Prostate gland (tissue), 2 donors: ENCODE measurements at regions not wholly inside any gene's neighbourhood (a gene's known extent, or its start where the extent isn't known, plus 50 kb on each side); places are given as distances from the start of the nearest gene placed in this dataset.

Experiments used
- DNase-seq: peaks from one replicate; pipeline ENCODE4 v3.0.0-alpha.2; 2019; ENCODE audit warnings: low spot score
- H3K27ac ChIP-seq, 2 donors: fragments of 200-600 bp; sonication (generic); 2 replicates each; pipeline ENCODE4 v1.5.1; 2017 to 2019
- H3K27me3 ChIP-seq: fragments of 200-600 bp; sonication (generic); replicated peaks from 2 replicates; pipeline ENCODE4 v1.5.1; 2019; ENCODE audit not compliant: insufficient read depth
- H3K36me3 ChIP-seq, 2 donors: fragments of 200-600 bp; sonication (generic); 1 replicate in 1 of 2; 2 replicates in 1 of 2; pipeline versions ENCODE4 v1.5.1 to v1.8.1; 2017 to 2019
- H3K4me1 ChIP-seq: fragments of 200-600 bp; sonication (generic); replicated peaks from 2 replicates; pipeline ENCODE4 v1.5.1; 2019
- H3K4me3 ChIP-seq, 2 donors: fragments of 200-600 bp; sonication (generic); 2 replicates each; pipeline ENCODE4 v1.5.1; 2017 to 2019
- H3K9me3 ChIP-seq: fragments of 200-600 bp; sonication (generic); 2 replicates; pipeline ENCODE4 v1.5.1; 2017
- CTCF ChIP-seq, 4 experiments: fragments of 200-600 bp in 2 of 4; fragments of 450-650 bp in 2 of 4; sonication (generic) in 2 of 4; IDR thresholded peaks; 1 replicate in 3 of 4; 2 replicates in 1 of 4; pipeline ENCODE4 v1.5.1; 2016 to 2019; ENCODE audit warnings: antibody characterized with exemption in 4 of 4, mild to moderate bottlenecking in 2 of 4, moderate library complexity in 2 of 4
- POLR2A ChIP-seq: fragments of 450-650 bp; IDR thresholded peaks from one replicate; pipeline ENCODE4 v1.6.1; 2016; ENCODE audit warnings: antibody characterized with exemption, mild to moderate bottlenecking
- POLR2AphosphoS5 ChIP-seq: sonication (generic); formaldehyde crosslinking; IDR thresholded peaks from one replicate; pipeline ENCODE4 v1.6.1; 2017; ENCODE audit warnings: antibody characterized with exemption
- WGBS: methylation state at CpG from one replicate; pipeline ENCODE4 v1.1.5; 2018; 5-methylcytosine and 5-hydroxymethylcytosine counted together
- intact Hi-C: fragments of 100-400 bp; cut with DNase I; formaldehyde crosslinking; loops from one replicate; pipeline ENCODE4 v1.14.2; 2022

GRCh38 chr3:7915356-7915755 lies 586.3 kb upstream of the LMCD1 start:
- no peak for DNase-seq

GRCh38 chr3:7917443-7918151 lies 584.0 kb upstream of the LMCD1 start:
- Histone ChIP-seq H3K4me1 (no peaks in the 10 kb centered on the region), H3K27me3 (no peaks in the 10 kb centered on the region), H3K4me3 (no peak overlapping the region), H3K9me3 (no peaks in the 10 kb centered on the region), H3K27ac (no peak overlapping the region), H3K36me3 (no peaks in the 10 kb centered on the region)
- TF ChIP-seq CTCF (IDR thresholded peaks at IDR 0.05) (no peak), POLR2A (no peak), POLR2AphosphoS5 (no peak)
- DNase-seq: no peak
- intact Hi-C loops: no loop called here
- WGBS: 88% methylated on average over 4 of the region's 4 CpGs

More at GRCh38 chr3:7915356-7915755, 586.3 kb upstream of the LMCD1 start:
- Histone ChIP-seq H3K9me3 (no peaks in the 10 kb centered on the region), H3K4me3 (no peak overlapping the region), H3K27ac (no peak overlapping the region), H3K36me3 (no peaks in the 10 kb centered on the region), H3K27me3 (no peaks in the 10 kb centered on the region), H3K4me1 (no peaks in the 10 kb centered on the region)
- intact Hi-C loops: no loop called here
- 87% methylated on average over 4 of the region's 4 CpGs for WGBS
- no peak for TF ChIP-seq POLR2A
- TF ChIP-seq POLR2AphosphoS5: no peak
- no peak for TF ChIP-seq CTCF (IDR thresholded peaks at IDR 0.05)

- no peak overlapping the region for H3K27ac ChIP-seq
- DNase-seq: no peak
- H3K36me3 ChIP-seq: no peaks in the 10 kb centered on the region
- no peak overlapping the region for H3K4me3 ChIP-seq
- H3K4me1 ChIP-seq: no peaks in the 10 kb centered on the region
- no peaks in the 10 kb centered on the region for H3K9me3 ChIP-seq
- no peaks in the 10 kb centered on the region for H3K27me3 ChIP-seq
- intact Hi-C loops: no loop called here
- 77% methylated on average over 6 of the region's 6 CpGs for WGBS
- no peak for TF ChIP-seq POLR2A
- TF ChIP-seq CTCF (IDR thresholded peaks at IDR 0.05): no peak
- no peak for TF ChIP-seq POLR2AphosphoS5
Measured at GRCh38 chr3:7920211-7920610, 581.4 kb upstream of the LMCD1 start.

GRCh38 chr3:7924228-7924627 lies 577.4 kb upstream of the LMCD1 start:
- Histone ChIP-seq H3K27ac (no peak overlapping the region), H3K4me3 (no peak overlapping the region), H3K36me3 (no peaks in the 10 kb centered on the region), H3K27me3 (no peaks in the 10 kb centered on the region), H3K9me3 (no peaks in the 10 kb centered on the region), H3K4me1 (no peaks in the 10 kb centered on the region)
- no peak for TF ChIP-seq CTCF (IDR thresholded peaks at IDR 0.05)
- TF ChIP-seq POLR2AphosphoS5: no peak
- no peak for TF ChIP-seq POLR2A
- 49% methylated on average over 2 of the region's 2 CpGs for WGBS
- intact Hi-C loops: no loop called here
- DNase-seq: no peak

GRCh38 chr3:7927015-7927414 lies 574.6 kb upstream of the LMCD1 start:
- Histone ChIP-seq H3K36me3 (no peaks in the 10 kb centered on the region), H3K4me1 (no peaks in the 10 kb centered on the region), H3K9me3 (no peaks in the 10 kb centered on the region), H3K27me3 (no peaks in the 10 kb centered on the region), H3K4me3 (no peak overlapping the region), H3K27ac (no peak overlapping the region)
- TF ChIP-seq POLR2A: no peak
- TF ChIP-seq POLR2AphosphoS5: no peak
- no peak for TF ChIP-seq CTCF (IDR thresholded peaks at IDR 0.05)
- WGBS: 53% methylated on average over 1 of the region's 1 CpG
- no peak for DNase-seq
- intact Hi-C loops: no loop called here
